ENCODE measurements at regions not wholly inside any gene's neighbourhood (a gene's known extent, or its start where the extent isn't known, plus 50 kb on each side); places are given as distances from the start of the nearest gene placed in this dataset.

GRCh38 chr1:185427776-185428175 is 110.7 kb upstream of the IVNS1ABP start:
- Mint-ChIP-seq H3K27me3 (ENCODE audit: low read depth) (no peaks in the 10 kb centered on the region), H3K27ac (ENCODE audit: unreplicated experiment) (peak overlapping the region; percentile 6), H3K36me3 (ENCODE audit: low read depth) (no peaks in the 10 kb centered on the region), H3K4me1 (ENCODE audit: low read depth) (peaks cover 21% of the 10 kb centered on the region), H3K4me3 (ENCODE audit: unreplicated experiment) (no peak overlapping the region), H3K9me3 (ENCODE audit: low read depth) (peaks cover 16% of the 10 kb centered on the region)
- TF ChIP-seq CTCF (IDR thresholded peaks at IDR 0.05), result no peak
- DNase-seq (ENCODE audit: low spot score), result no peak

- no peak for TF ChIP-seq CTCF (IDR thresholded peaks at IDR 0.05)
- H3K36me3 Mint-ChIP-seq (ENCODE audit: low read depth), result no peaks in the 10 kb centered on the region
- peaks cover 11% of the 10 kb centered on the region for H3K9me3 Mint-ChIP-seq (ENCODE audit: low read depth)
- no peaks in the 10 kb centered on the region for H3K27me3 Mint-ChIP-seq (ENCODE audit: low read depth)
- peaks cover 24% of the 10 kb centered on the region for H3K4me1 Mint-ChIP-seq (ENCODE audit: low read depth)
- H3K4me3 Mint-ChIP-seq (ENCODE audit: unreplicated experiment), result no peak overlapping the region
- no peak for DNase-seq (ENCODE audit: low spot score)
- no peak overlapping the region for H3K27ac Mint-ChIP-seq (ENCODE audit: unreplicated experiment)
Observed at GRCh38 chr1:185427264-185427663, 110.2 kb upstream of the IVNS1ABP start.

- no peak for TF ChIP-seq CTCF (IDR thresholded peaks at IDR 0.05)
Observed at GRCh38 chr1:185426848-185427247, 109.8 kb upstream of the IVNS1ABP start.

GRCh38 chr1:185425163-185425562 is 108.1 kb upstream of the IVNS1ABP start:
- H3K36me3 Mint-ChIP-seq (ENCODE audit: low read depth), result no peaks in the 10 kb centered on the region
- H3K4me1 Mint-ChIP-seq (ENCODE audit: low read depth), result peaks cover 44% of the 10 kb centered on the region
- H3K4me3 Mint-ChIP-seq (ENCODE audit: unreplicated experiment), result no peak overlapping the region
- H3K27me3 Mint-ChIP-seq (ENCODE audit: low read depth), result no peaks in the 10 kb centered on the region
- H3K9me3 Mint-ChIP-seq (ENCODE audit: low read depth), result peaks cover 5% of the 10 kb centered on the region
- no peak overlapping the region for H3K27ac Mint-ChIP-seq (ENCODE audit: unreplicated experiment)
- DNase-seq (ENCODE audit: low spot score), result no peak
- TF ChIP-seq CTCF (IDR thresholded peaks at IDR 0.05), result no peak

More at GRCh38 chr1:185426848-185427247, 109.8 kb upstream of the IVNS1ABP start:
- H3K4me1 Mint-ChIP-seq (ENCODE audit: low read depth), result peaks cover 28% of the 10 kb centered on the region
- peaks cover 10% of the 10 kb centered on the region for H3K9me3 Mint-ChIP-seq (ENCODE audit: low read depth)
- H3K27me3 Mint-ChIP-seq (ENCODE audit: low read depth), result no peaks in the 10 kb centered on the region
- no peak overlapping the region for H3K4me3 Mint-ChIP-seq (ENCODE audit: unreplicated experiment)
- peak overlapping the region; percentile 10 for H3K27ac Mint-ChIP-seq (ENCODE audit: unreplicated experiment)
- H3K36me3 Mint-ChIP-seq (ENCODE audit: low read depth), result no peaks in the 10 kb centered on the region
- DNase-seq (ENCODE audit: low spot score), result no peak

- Mint-ChIP-seq H3K36me3 (ENCODE audit: low read depth) (no peaks in the 10 kb centered on the region), H3K4me1 (ENCODE audit: low read depth) (peaks cover 29% of the 10 kb centered on the region), H3K4me3 (ENCODE audit: unreplicated experiment) (no peak overlapping the region), H3K27ac (ENCODE audit: unreplicated experiment) (peak overlapping the region; percentile 2), H3K9me3 (ENCODE audit: low read depth) (no peaks in the 10 kb centered on the region), H3K27me3 (ENCODE audit: low read depth) (no peaks in the 10 kb centered on the region)
- TF ChIP-seq CTCF (IDR thresholded peaks at IDR 0.05), result no peak
- DNase-seq (ENCODE audit: low spot score), result no peak
Observed at GRCh38 chr1:185421485-185422107, 104.6 kb upstream of the IVNS1ABP start.
